Activated CD8-positive, alpha-beta memory T cell treated with anti-CD3 and anti-CD28 coated beads, Interleukin-2, amount 10 ng/mL, durations not matched to agents 7 days and 5 days (primary cell): ENCODE measurements at regions not wholly inside any gene's neighbourhood (a gene's known extent, or its start where the extent isn't known, plus 50 kb on each side); places are given as distances from the start of the nearest gene placed in this dataset.
"Not testable (repeated sequence)": the region's sequence is repeated elsewhere in the genome, so short reads cannot be mapped to it uniquely, and the experiment has no call there.

Source experiments
- ATAC-seq: fragments of 150-1000 bp; cut with Tn5 transposase; one replicate; pipeline ENCODE4 v1.10.0; 2021; ENCODE audit warnings: moderate library complexity
- CTCF ChIA-PET: fragments of 350-600 bp; sonication (Branson Sonifier 250); formaldehyde crosslinking; loops from one replicate; lab custom pipeline; 2021; ENCODE audit warnings: antibody characterized with exemption; lab: Charles Lee
- DNase-seq: peaks from one replicate; pipeline ENCODE4 v3.0.0-alpha.2; 2020
- H3K27ac Mint-ChIP-seq: one replicate; pipeline ENCODE4 v1.8.0; 2021; ENCODE audit warnings: mild to moderate bottlenecking, mixed read lengths
- H3K27me3 Mint-ChIP-seq: one replicate; pipeline ENCODE4 v1.8.0; 2021; ENCODE audit warnings: mixed read lengths
- H3K36me3 Mint-ChIP-seq: one replicate; pipeline ENCODE4 v1.8.0; 2021; ENCODE audit warnings: mild to moderate bottlenecking, mixed read lengths
- H3K4me1 Mint-ChIP-seq: one replicate; pipeline ENCODE4 v1.8.0; 2021; ENCODE audit warnings: mixed read lengths
- H3K4me3 Mint-ChIP-seq: one replicate; pipeline ENCODE4 v1.8.0; 2021; ENCODE audit warnings: mild to moderate bottlenecking, moderate library complexity, mixed read lengths
- H3K9me3 Mint-ChIP-seq: one replicate; pipeline ENCODE4 v1.8.0; 2022; ENCODE audit warnings: low read depth, mixed read lengths

GRCh38 chr4:117745379-117745778 is 288.9 kb upstream of the NDST3 start:
- H3K4me1 Mint-ChIP-seq, H3K9me3 Mint-ChIP-seq, ATAC-seq, DNase-seq, H3K27me3 Mint-ChIP-seq, H3K36me3 Mint-ChIP-seq, H3K4me3 Mint-ChIP-seq, CTCF ChIA-PET, H3K27ac Mint-ChIP-seq: not testable (repeated sequence)

DNA sequence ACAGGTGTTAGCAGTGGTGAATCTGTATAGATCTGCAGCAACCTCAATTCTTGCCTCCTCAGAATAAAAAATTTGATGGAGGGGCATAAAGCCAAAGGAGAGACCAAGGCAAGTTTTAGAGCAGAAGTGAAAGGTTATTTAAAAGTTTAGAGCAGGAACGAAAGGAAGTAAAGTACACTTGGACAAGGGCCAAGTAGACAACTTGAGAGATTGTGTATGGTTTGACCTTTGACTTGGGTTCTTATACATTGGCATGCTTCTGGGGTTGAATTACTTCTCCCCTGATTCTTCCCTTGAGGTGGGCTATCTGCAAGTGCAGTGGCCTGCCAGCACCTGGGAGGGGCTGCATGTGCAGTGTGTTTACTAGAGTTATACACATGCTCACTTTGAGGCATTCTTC is 278.8 kb upstream of the NDST3 start:
- CTCF ChIA-PET: no interaction called here
- ATAC-seq: no peak
- H3K9me3 Mint-ChIP-seq: peaks cover 9% of the 10 kb centered on the region
- no peak overlapping the region for H3K4me3 Mint-ChIP-seq
- no peaks in the 10 kb centered on the region for H3K27me3 Mint-ChIP-seq
- H3K36me3 Mint-ChIP-seq: no peaks in the 10 kb centered on the region
- H3K27ac Mint-ChIP-seq: no peak overlapping the region
- no peak for DNase-seq
- no peaks in the 10 kb centered on the region for H3K4me1 Mint-ChIP-seq

GRCh38 chr4:117768610-117769009 is 265.7 kb upstream of the NDST3 start:
- H3K9me3 Mint-ChIP-seq: peaks cover 1% of the 10 kb centered on the region
- no peak for ATAC-seq
- no peak overlapping the region for H3K27ac Mint-ChIP-seq
- H3K36me3 Mint-ChIP-seq: no peaks in the 10 kb centered on the region
- H3K27me3 Mint-ChIP-seq: no peaks in the 10 kb centered on the region
- CTCF ChIA-PET: interaction anchor here (0.9 kb wide), 1 partner anchor 456 kb away, joined by 3 read pairs; no protein-coding TSS in a partner anchor
- DNase-seq: no peak
- H3K4me1 Mint-ChIP-seq: no peaks in the 10 kb centered on the region
- no peak overlapping the region for H3K4me3 Mint-ChIP-seq

DNA sequence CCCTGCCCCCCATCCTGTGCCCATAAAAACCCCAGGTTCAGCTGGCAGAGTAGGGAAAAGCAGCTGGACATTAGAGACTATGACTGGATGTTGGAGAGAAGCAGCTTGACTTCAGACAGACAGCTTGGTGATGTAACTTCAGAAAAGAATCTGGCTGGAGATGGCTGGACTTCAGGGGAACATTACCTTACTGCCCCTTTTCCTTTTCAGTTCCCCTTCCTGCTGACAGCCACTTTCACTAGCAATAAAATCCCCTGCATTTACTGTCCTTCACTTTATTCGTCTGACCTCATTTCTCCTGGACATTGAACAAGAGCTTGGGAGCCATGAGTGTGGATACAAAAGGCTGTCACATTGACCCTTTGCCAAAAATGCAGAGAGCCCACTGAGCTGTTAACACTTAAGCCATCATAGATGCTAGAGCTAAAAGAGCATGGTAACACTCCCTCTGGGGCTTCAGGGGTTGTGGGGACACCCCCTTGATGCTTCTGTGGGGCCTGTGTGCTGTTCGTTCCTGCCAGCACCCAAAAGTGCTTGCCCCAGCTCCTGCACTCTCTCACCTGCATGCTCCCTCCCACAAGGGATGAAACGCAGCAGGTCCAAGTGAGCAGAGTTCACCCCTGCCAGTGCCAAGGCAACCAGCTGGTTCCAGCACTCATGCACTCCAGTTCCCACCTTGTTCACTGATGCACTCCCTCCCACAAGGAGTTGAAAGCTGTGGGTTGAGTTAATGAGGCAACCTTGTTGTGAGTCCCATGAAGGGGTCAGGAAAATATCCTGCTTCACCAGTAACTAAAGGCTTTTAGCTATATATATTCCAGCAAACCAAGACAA is 263.8 kb upstream of the NDST3 start:
- Mint-ChIP-seq H3K4me3 (no peak overlapping the region), H3K27me3 (no peaks in the 10 kb centered on the region), H3K27ac (no peak overlapping the region), H3K4me1 (no peaks in the 10 kb centered on the region), H3K9me3 (peaks cover 2% of the 10 kb centered on the region), H3K36me3 (no peaks in the 10 kb centered on the region)
- ATAC-seq (no peak), DNase-seq (no peak)
- CTCF ChIA-PET: no interaction called here

- Mint-ChIP-seq H3K4me1 (no peaks in the 10 kb centered on the region), H3K27me3 (no peaks in the 10 kb centered on the region), H3K9me3 (peaks cover 2% of the 10 kb centered on the region), H3K36me3 (no peaks in the 10 kb centered on the region), H3K27ac (no peak overlapping the region), H3K4me3 (no peak overlapping the region)
- no peak for DNase-seq
- CTCF ChIA-PET: no interaction called here
- ATAC-seq: no peak
Observed at GRCh38 chr4:117771647-117772337, 262.5 kb upstream of the NDST3 start.

DNA sequence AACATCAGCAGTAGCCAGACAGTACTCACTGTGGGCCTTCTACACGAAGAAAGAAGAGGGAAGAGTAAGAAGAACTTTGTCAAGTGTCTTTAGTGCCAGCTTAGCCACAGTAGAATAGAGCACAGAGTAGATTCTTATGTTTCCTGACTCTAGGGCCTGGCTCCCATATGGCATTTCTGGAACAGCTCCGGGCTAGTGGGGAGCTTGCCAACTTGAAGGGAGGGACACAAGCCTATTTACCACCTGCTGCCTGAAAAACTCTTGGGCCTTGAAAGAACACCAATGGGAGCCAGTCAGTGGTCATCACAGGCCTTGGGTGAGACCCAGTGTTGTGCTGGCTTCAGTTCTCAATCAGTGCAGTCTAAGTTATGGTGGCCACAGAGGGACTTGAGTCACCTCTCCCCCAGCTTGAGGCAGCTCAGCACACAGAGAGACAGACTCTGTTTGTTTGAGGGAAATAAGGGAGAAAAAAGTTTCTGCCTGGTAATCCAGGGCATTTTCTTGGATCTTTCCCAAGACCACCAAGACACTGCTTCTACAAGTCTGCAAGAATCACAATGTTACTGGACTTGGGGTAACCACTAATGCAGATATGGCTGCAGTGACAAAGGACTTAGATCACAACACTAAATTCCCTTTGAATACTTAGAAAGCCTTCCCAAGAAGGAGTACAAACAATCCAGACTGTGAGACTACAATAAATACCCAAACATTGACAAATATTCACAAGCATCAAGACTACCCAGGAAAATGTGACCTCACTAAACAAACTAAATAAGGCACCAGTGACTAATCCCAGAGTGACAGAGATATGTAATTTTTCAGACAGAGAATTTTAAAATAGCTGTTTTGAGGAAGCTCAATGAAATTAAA is 261.0 kb upstream of the NDST3 start:
- ATAC-seq (no peak), DNase-seq (no peak)
- H3K27ac Mint-ChIP-seq: no peak overlapping the region
- H3K36me3 Mint-ChIP-seq: no peaks in the 10 kb centered on the region
- H3K4me3 Mint-ChIP-seq: no peak overlapping the region
- peaks cover 2% of the 10 kb centered on the region for H3K9me3 Mint-ChIP-seq
- CTCF ChIA-PET: no interaction called here
- no peaks in the 10 kb centered on the region for H3K27me3 Mint-ChIP-seq
- no peaks in the 10 kb centered on the region for H3K4me1 Mint-ChIP-seq

DNA sequence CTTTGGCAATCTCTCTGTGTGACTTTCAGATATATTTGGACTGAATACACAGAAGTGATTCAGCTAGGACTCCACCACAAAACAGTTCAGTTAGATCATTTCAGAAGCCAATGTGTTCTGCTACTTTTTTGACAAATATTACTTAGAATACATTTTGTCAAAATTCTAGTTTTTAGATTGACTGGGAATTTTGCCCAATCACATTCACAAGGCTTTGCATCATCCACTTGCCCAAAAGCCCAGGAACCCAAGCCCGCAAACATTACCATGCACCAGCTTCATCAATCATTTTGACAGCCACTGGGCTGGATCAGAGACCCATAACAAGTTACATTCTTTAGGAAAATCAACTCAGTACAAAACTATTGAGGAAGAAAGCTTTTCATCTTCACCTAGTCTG is 256.6 kb upstream of the NDST3 start:
- CTCF ChIA-PET: no interaction called here
- H3K4me3 Mint-ChIP-seq: no peak overlapping the region
- no peaks in the 10 kb centered on the region for H3K27me3 Mint-ChIP-seq
- ATAC-seq: no peak
- no peaks in the 10 kb centered on the region for H3K36me3 Mint-ChIP-seq
- no peak for DNase-seq
- H3K9me3 Mint-ChIP-seq: peaks cover 2% of the 10 kb centered on the region
- no peak overlapping the region for H3K27ac Mint-ChIP-seq
- no peaks in the 10 kb centered on the region for H3K4me1 Mint-ChIP-seq

- no peaks in the 10 kb centered on the region for H3K27me3 Mint-ChIP-seq
- CTCF ChIA-PET: no interaction called here
- ATAC-seq: no peak
- H3K9me3 Mint-ChIP-seq: peaks cover 3% of the 10 kb centered on the region
- no peaks in the 10 kb centered on the region for H3K4me1 Mint-ChIP-seq
- no peaks in the 10 kb centered on the region for H3K36me3 Mint-ChIP-seq
- no peak overlapping the region for H3K4me3 Mint-ChIP-seq
- DNase-seq: no peak
- no peak overlapping the region for H3K27ac Mint-ChIP-seq
Observed at GRCh38 chr4:117783716-117784115, 250.6 kb upstream of the NDST3 start.

- no peaks in the 10 kb centered on the region for H3K27me3 Mint-ChIP-seq
- no peaks in the 10 kb centered on the region for H3K4me1 Mint-ChIP-seq
- ATAC-seq (no peak), DNase-seq (no peak)
- CTCF ChIA-PET: no interaction called here
- H3K27ac Mint-ChIP-seq: no peak overlapping the region
- no peak overlapping the region for H3K4me3 Mint-ChIP-seq
- no peaks in the 10 kb centered on the region for H3K36me3 Mint-ChIP-seq
- peaks cover 3% of the 10 kb centered on the region for H3K9me3 Mint-ChIP-seq
Observed at GRCh38 chr4:117784266-117784665, 250.0 kb upstream of the NDST3 start.

- Mint-ChIP-seq H3K4me1 (no peaks in the 10 kb centered on the region), H3K9me3 (peaks cover 3% of the 10 kb centered on the region), H3K27ac (no peak overlapping the region), H3K36me3 (no peaks in the 10 kb centered on the region), H3K27me3 (no peaks in the 10 kb centered on the region), H3K4me3 (no peak overlapping the region)
- no peak for ATAC-seq
- no peak for DNase-seq
- CTCF ChIA-PET: no interaction called here
Observed at GRCh38 chr4:117786566-117786965, 247.7 kb upstream of the NDST3 start.

DNA sequence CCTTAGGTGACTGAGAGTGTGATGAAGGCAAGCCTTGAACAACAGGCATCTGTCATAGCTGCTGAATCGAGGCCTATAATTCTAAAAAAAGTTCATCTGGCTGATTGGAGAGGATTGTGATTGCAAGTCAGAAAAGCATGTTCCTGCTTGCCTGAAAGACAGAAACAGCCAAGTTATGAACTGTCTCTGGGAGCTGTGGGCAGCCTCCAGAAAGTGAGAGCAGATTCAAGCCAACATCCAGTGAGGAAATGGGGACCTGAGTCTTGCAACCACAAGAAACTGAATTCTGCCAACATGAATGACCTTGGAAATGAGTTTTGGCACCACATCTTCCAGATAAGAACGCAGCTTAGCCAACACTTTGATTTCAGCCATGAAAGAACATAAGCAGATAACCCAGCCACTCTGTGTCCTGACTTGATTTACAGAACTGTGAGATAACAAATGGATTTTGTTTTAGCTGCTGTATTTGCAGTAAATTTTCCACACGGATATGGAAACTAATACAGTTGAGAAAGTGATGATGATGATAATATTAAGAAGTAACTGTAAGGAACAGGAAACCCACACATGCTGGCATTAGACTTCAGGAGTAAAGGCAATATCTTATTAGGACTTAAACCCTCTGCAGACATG is 240.3 kb upstream of the NDST3 start:
- Mint-ChIP-seq H3K4me1 (no peaks in the 10 kb centered on the region), H3K27ac (no peak overlapping the region), H3K4me3 (no peak overlapping the region), H3K27me3 (no peaks in the 10 kb centered on the region), H3K9me3 (no peaks in the 10 kb centered on the region), H3K36me3 (no peaks in the 10 kb centered on the region)
- DNase-seq (no peak), ATAC-seq (no peak)
- CTCF ChIA-PET: no interaction called here

DNA sequence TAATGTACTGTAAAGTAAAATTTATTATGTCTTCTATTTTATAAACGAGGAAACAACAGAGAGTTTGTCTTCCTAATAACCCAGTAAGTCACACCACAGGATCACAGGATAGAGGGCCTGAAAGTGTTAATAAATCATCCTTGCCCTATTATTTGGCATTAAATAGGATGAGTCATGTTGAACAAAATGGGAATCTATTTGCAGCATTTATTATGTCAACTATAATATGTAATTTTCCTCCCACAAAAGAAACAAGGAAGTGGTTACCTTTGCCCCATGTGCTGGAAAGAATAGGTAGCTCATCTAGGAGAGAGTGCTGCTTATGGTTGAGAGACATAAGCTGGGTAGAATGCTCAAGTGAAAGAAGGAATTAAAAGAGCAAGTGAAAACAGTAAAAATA is 237.6 kb upstream of the NDST3 start:
- CTCF ChIA-PET: no interaction called here
- ATAC-seq: no peak
- Mint-ChIP-seq H3K27ac (no peak overlapping the region), H3K4me3 (no peak overlapping the region), H3K9me3 (no peaks in the 10 kb centered on the region), H3K36me3 (no peaks in the 10 kb centered on the region), H3K4me1 (no peaks in the 10 kb centered on the region), H3K27me3 (no peaks in the 10 kb centered on the region)
- no peak for DNase-seq

- Mint-ChIP-seq H3K27ac (no peak overlapping the region), H3K36me3 (no peaks in the 10 kb centered on the region), H3K4me3 (no peak overlapping the region), H3K27me3 (no peaks in the 10 kb centered on the region), H3K9me3 (peaks cover 2% of the 10 kb centered on the region), H3K4me1 (no peaks in the 10 kb centered on the region)
- no peak for DNase-seq
- CTCF ChIA-PET: no interaction called here
- ATAC-seq: no peak
Observed at GRCh38 chr4:117800636-117801035, 233.7 kb upstream of the NDST3 start.
